ENCODE measurements at regions not wholly inside any gene's neighbourhood (a gene's known extent, or its start where the extent isn't known, plus 50 kb on each side); places are given as distances from the start of the nearest gene placed in this dataset.

GRCh38 chr14:79939235-79939634 is 272.1 kb downstream of the DIO2 start:
- no peaks in the 10 kb centered on the region for H3K9me3 ChIP-seq (ENCODE audit: control insufficient read depth, low read length)
- 72% methylated on average over 4 of the region's 6 CpGs for WGBS
- H3K27me3 ChIP-seq (ENCODE audit: control insufficient read depth in 1 of 2, insufficient read depth in 1 of 2, low read length in 2 of 2) = no peaks in the 10 kb centered on the region
- H3K18ac ChIP-seq (ENCODE audit: low read depth in 1 of 2, low read length in 2 of 2) = no peak overlapping the region
- no peak overlapping the region for H2AFZ ChIP-seq (ENCODE audit: low read depth, low read length)
- H4K8ac ChIP-seq (ENCODE audit: low read length) = no peak overlapping the region
- no peak overlapping the region for H2BK120ac ChIP-seq (ENCODE audit: low read depth, low read length)
- no peak overlapping the region for H3K14ac ChIP-seq (ENCODE audit: low read length in 2 of 2)
- H3K27ac ChIP-seq (ENCODE audit: low read length, poor library complexity, severe bottlenecking) = no peak overlapping the region
- H3K4me2 ChIP-seq (ENCODE audit: low read length, poor library complexity, severe bottlenecking) = no peak overlapping the region
- no peak overlapping the region for H3K4me3 ChIP-seq (ENCODE audit: insufficient read depth in 1 of 2, low read depth in 1 of 2, low read length in 2 of 2)
- H3K4ac ChIP-seq (ENCODE audit: low read depth in 1 of 2, low read length in 2 of 2) = no peak overlapping the region
- H3K79me1 ChIP-seq (replicated peaks; ENCODE audit: low read length, poor library complexity, severe bottlenecking) = no peaks in the 10 kb centered on the region
- no peak overlapping the region for H2BK12ac ChIP-seq (ENCODE audit: low read length in 2 of 2)
- H3K23ac ChIP-seq (ENCODE audit: low read length in 2 of 2) = no peak overlapping the region
- H3K9ac ChIP-seq (ENCODE audit: low read length) = no peak overlapping the region
- DNase-seq = no peak
- H3K4me1 ChIP-seq (ENCODE audit: control insufficient read depth, insufficient read depth, low read depth, low read length) = no peaks in the 10 kb centered on the region
- no peaks in the 10 kb centered on the region for H3K36me3 ChIP-seq (ENCODE audit: control insufficient read depth in 1 of 2, insufficient read depth in 2 of 2, low read depth in 1 of 2, low read length in 2 of 2)
- no peak overlapping the region for H2BK5ac ChIP-seq (ENCODE audit: low read depth, low read length, poor library complexity, severe bottlenecking)
- H4K91ac ChIP-seq (ENCODE audit: low read length) = no peak overlapping the region
- no peak overlapping the region for H2BK15ac ChIP-seq (ENCODE audit: low read depth, poor library complexity, severe bottlenecking)
- H2AK5ac ChIP-seq (ENCODE audit: low read length, severe bottlenecking) = no peak overlapping the region

GRCh38 chr14:79938185-79938584 is 273.1 kb downstream of the DIO2 start:
- WGBS = 71% methylated on average over 2 of the region's 3 CpGs
- Histone ChIP-seq H3K4me1 (ENCODE audit: control insufficient read depth, insufficient read depth, low read depth, low read length) (no peaks in the 10 kb centered on the region), H3K9ac (ENCODE audit: low read length) (no peak overlapping the region), H3K4ac (ENCODE audit: low read depth in 1 of 2, low read length in 2 of 2) (no peak overlapping the region), H4K91ac (ENCODE audit: low read length) (no peak overlapping the region), H2BK5ac (ENCODE audit: low read depth, low read length, poor library complexity, severe bottlenecking) (no peak overlapping the region), H3K9me3 (ENCODE audit: control insufficient read depth, low read length) (no peaks in the 10 kb centered on the region), H3K27me3 (ENCODE audit: control insufficient read depth in 1 of 2, insufficient read depth in 1 of 2, low read length in 2 of 2) (no peaks in the 10 kb centered on the region), H2BK120ac (ENCODE audit: low read depth, low read length) (no peak overlapping the region), H3K4me2 (ENCODE audit: low read length, poor library complexity, severe bottlenecking) (no peak overlapping the region), H2AK5ac (ENCODE audit: low read length, severe bottlenecking) (no peak overlapping the region), H3K23ac (ENCODE audit: low read length in 2 of 2) (no peak overlapping the region), H3K79me1 (replicated peaks; ENCODE audit: low read length, poor library complexity, severe bottlenecking) (no peaks in the 10 kb centered on the region), H3K18ac (ENCODE audit: low read depth in 1 of 2, low read length in 2 of 2) (no peak overlapping the region), H3K4me3 (ENCODE audit: insufficient read depth in 1 of 2, low read depth in 1 of 2, low read length in 2 of 2) (no peak overlapping the region), H3K36me3 (ENCODE audit: control insufficient read depth in 1 of 2, insufficient read depth in 2 of 2, low read depth in 1 of 2, low read length in 2 of 2) (no peaks in the 10 kb centered on the region), H2BK12ac (ENCODE audit: low read length in 2 of 2) (no peak overlapping the region), H4K8ac (ENCODE audit: low read length) (no peak overlapping the region), H3K27ac (ENCODE audit: low read length, poor library complexity, severe bottlenecking) (no peak overlapping the region), H3K14ac (ENCODE audit: low read length in 2 of 2) (no peak overlapping the region), H2AFZ (ENCODE audit: low read depth, low read length) (no peak overlapping the region), H2BK15ac (ENCODE audit: low read depth, poor library complexity, severe bottlenecking) (no peak overlapping the region)
- DNase-seq = no peak

GRCh38 chr14:79937433-79937832 is 273.9 kb downstream of the DIO2 start:
- no peaks in the 10 kb centered on the region for H3K27me3 ChIP-seq (ENCODE audit: control insufficient read depth in 1 of 2, insufficient read depth in 1 of 2, low read length in 2 of 2)
- H4K8ac ChIP-seq (ENCODE audit: low read length) = no peak overlapping the region
- H3K4me3 ChIP-seq (ENCODE audit: insufficient read depth in 1 of 2, low read depth in 1 of 2, low read length in 2 of 2) = no peak overlapping the region

DNA sequence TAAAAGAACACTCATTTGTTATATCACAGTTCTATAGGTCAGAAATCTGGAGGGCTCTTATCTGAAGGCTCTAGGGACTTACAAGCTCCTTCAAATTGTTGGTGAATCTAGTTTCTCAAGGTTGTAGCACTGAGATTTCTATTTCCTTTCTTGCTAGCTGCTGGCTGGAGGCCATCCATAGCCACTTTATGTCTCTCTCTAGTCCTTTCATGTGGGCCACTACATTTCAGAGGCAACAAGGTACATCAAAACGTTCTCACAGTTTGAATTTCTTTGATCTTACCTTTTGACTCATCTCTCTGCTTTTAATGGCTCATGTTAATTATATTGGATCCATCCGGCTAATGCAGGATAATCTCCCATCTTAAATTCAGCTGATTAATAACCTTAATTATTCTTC is 286.8 kb downstream of the DIO2 start:
- Histone ChIP-seq H3K4me3 (ENCODE audit: insufficient read depth in 1 of 2, low read depth in 1 of 2, low read length in 2 of 2) (no peak overlapping the region), H2BK15ac (ENCODE audit: low read depth, poor library complexity, severe bottlenecking) (no peak overlapping the region), H4K8ac (ENCODE audit: low read length) (no peak overlapping the region), H3K18ac (ENCODE audit: low read depth in 1 of 2, low read length in 2 of 2) (no peak overlapping the region), H3K36me3 (ENCODE audit: control insufficient read depth in 1 of 2, insufficient read depth in 2 of 2, low read depth in 1 of 2, low read length in 2 of 2) (no peaks in the 10 kb centered on the region), H3K27ac (ENCODE audit: low read length, poor library complexity, severe bottlenecking) (no peak overlapping the region), H3K79me1 (replicated peaks; ENCODE audit: low read length, poor library complexity, severe bottlenecking) (no peaks in the 10 kb centered on the region), H2BK120ac (ENCODE audit: low read depth, low read length) (no peak overlapping the region), H4K91ac (ENCODE audit: low read length) (no peak overlapping the region), H3K9me3 (ENCODE audit: control insufficient read depth, low read length) (peaks cover 12% of the 10 kb centered on the region), H3K4me1 (ENCODE audit: control insufficient read depth, insufficient read depth, low read depth, low read length) (no peaks in the 10 kb centered on the region), H3K27me3 (ENCODE audit: control insufficient read depth in 1 of 2, insufficient read depth in 1 of 2, low read length in 2 of 2) (no peaks in the 10 kb centered on the region), H3K4me2 (ENCODE audit: low read length, poor library complexity, severe bottlenecking) (no peak overlapping the region), H3K4ac (ENCODE audit: low read depth in 1 of 2, low read length in 2 of 2) (no peak overlapping the region), H2AK5ac (ENCODE audit: low read length, severe bottlenecking) (no peak overlapping the region), H3K9ac (ENCODE audit: low read length) (no peak overlapping the region), H3K14ac (ENCODE audit: low read length in 2 of 2) (no peak overlapping the region), H3K23ac (ENCODE audit: low read length in 2 of 2) (no peak overlapping the region), H2AFZ (ENCODE audit: low read depth, low read length) (no peak overlapping the region), H2BK12ac (ENCODE audit: low read length in 2 of 2) (no peak overlapping the region), H2BK5ac (ENCODE audit: low read depth, low read length, poor library complexity, severe bottlenecking) (no peak overlapping the region)
- WGBS = 7% methylated on average over 1 of the region's 2 CpGs
- DNase-seq = no peak

More at GRCh38 chr14:79937433-79937832, 273.9 kb downstream of the DIO2 start:
- no peak overlapping the region for H4K91ac ChIP-seq (ENCODE audit: low read length)
- H3K4me1 ChIP-seq (ENCODE audit: control insufficient read depth, insufficient read depth, low read depth, low read length) = no peaks in the 10 kb centered on the region
- DNase-seq = no peak
- H3K18ac ChIP-seq (ENCODE audit: low read depth in 1 of 2, low read length in 2 of 2) = no peak overlapping the region
- no peaks in the 10 kb centered on the region for H3K36me3 ChIP-seq (ENCODE audit: control insufficient read depth in 1 of 2, insufficient read depth in 2 of 2, low read depth in 1 of 2, low read length in 2 of 2)
- no peak overlapping the region for H3K4ac ChIP-seq (ENCODE audit: low read depth in 1 of 2, low read length in 2 of 2)
- no peak overlapping the region for H3K9ac ChIP-seq (ENCODE audit: low read length)
- H3K9me3 ChIP-seq (ENCODE audit: control insufficient read depth, low read length) = no peaks in the 10 kb centered on the region
- H2BK15ac ChIP-seq (ENCODE audit: low read depth, poor library complexity, severe bottlenecking) = no peak overlapping the region
- H2BK5ac ChIP-seq (ENCODE audit: low read depth, low read length, poor library complexity, severe bottlenecking) = no peak overlapping the region
- no peak overlapping the region for H2BK120ac ChIP-seq (ENCODE audit: low read depth, low read length)
- H2AK5ac ChIP-seq (ENCODE audit: low read length, severe bottlenecking) = no peak overlapping the region
- no peak overlapping the region for H3K23ac ChIP-seq (ENCODE audit: low read length in 2 of 2)
- H3K4me2 ChIP-seq (ENCODE audit: low read length, poor library complexity, severe bottlenecking) = no peak overlapping the region
- no peaks in the 10 kb centered on the region for H3K79me1 ChIP-seq (replicated peaks; ENCODE audit: low read length, poor library complexity, severe bottlenecking)
- no peak overlapping the region for H3K14ac ChIP-seq (ENCODE audit: low read length in 2 of 2)
- no peak overlapping the region for H3K27ac ChIP-seq (ENCODE audit: low read length, poor library complexity, severe bottlenecking)
- no peak overlapping the region for H2AFZ ChIP-seq (ENCODE audit: low read depth, low read length)
- no peak overlapping the region for H2BK12ac ChIP-seq (ENCODE audit: low read length in 2 of 2)
